H4 (cell line): ENCODE measurements at regions not wholly inside any gene's neighbourhood (a gene's known extent, or its start where the extent isn't known, plus 50 kb on each side); places are given as distances from the start of the nearest gene placed in this dataset.

ENCODE experiments used
- DNase-seq: peaks from one replicate; pipeline ENCODE4 v3.0.0-alpha.2; 2015; ENCODE audit warnings: low spot score

GRCh38 chr6:103062136-103062535 is 1668.6 kb downstream of the GRIK2 start:
- no peak for DNase-seq

- DNase-seq, result no peak
These were observed 1654.1 kb downstream of the GRIK2 start for GRCh38 chr6:103047567-103047966.

- DNase-seq, result no peak
These were observed 1648.8 kb downstream of the GRIK2 start for GRCh38 chr6:103042336-103042735.

GRCh38 chr6:103036846-103037245 is 1643.3 kb downstream of the GRIK2 start:
- DNase-seq, result no peak

GRCh38 chr6:103027271-103027931 is 1633.9 kb downstream of the GRIK2 start:
- no peak for DNase-seq

- DNase-seq, result no peak
These were observed 1624.9 kb downstream of the GRIK2 start for GRCh38 chr6:103018426-103018825.

- no peak for DNase-seq
These were observed 1624.4 kb downstream of the GRIK2 start for GRCh38 chr6:103017878-103018277.

GRCh38 chr6:103011605-103012004 is 1618.1 kb downstream of the GRIK2 start:
- DNase-seq, result no peak

GRCh38 chr6:103002282-103002681 is 1608.8 kb downstream of the GRIK2 start:
- DNase-seq, result no peak

- no peak for DNase-seq
These were observed 1608.2 kb downstream of the GRIK2 start for GRCh38 chr6:103001724-103002123.

GRCh38 chr6:103000688-103001087 is 1607.2 kb downstream of the GRIK2 start:
- DNase-seq, result no peak

- no peak for DNase-seq
These were observed 1602.0 kb downstream of the GRIK2 start for GRCh38 chr6:102995491-102995890.

- DNase-seq, result no peak
These were observed 1601.4 kb downstream of the GRIK2 start for GRCh38 chr6:102994866-102995265.

- no peak for DNase-seq
These were observed 1592.6 kb downstream of the GRIK2 start for GRCh38 chr6:102986086-102986485.

- DNase-seq, result no peak
These were observed 1590.8 kb downstream of the GRIK2 start for GRCh38 chr6:102984357-102984756.

GRCh38 chr6:102981490-102982015 is 1588.0 kb downstream of the GRIK2 start:
- DNase-seq, result no peak

GRCh38 chr6:102980951-102981350 is 1587.4 kb downstream of the GRIK2 start:
- DNase-seq, result no peak

- peak; percentile 39 for DNase-seq
These were observed 1568.4 kb downstream of the GRIK2 start for GRCh38 chr6:102961902-102962301.

GRCh38 chr6:102950967-102951366 is 1557.5 kb downstream of the GRIK2 start:
- no peak for DNase-seq

- DNase-seq, result no peak
These were observed 1551.0 kb downstream of the GRIK2 start for GRCh38 chr6:102944475-102944874.

GRCh38 chr6:102942206-102942605 is 1548.7 kb downstream of the GRIK2 start:
- no peak for DNase-seq

- DNase-seq, result no peak
These were observed 1543.5 kb downstream of the GRIK2 start for GRCh38 chr6:102936959-102937358.

- no peak for DNase-seq
These were observed 1534.6 kb downstream of the GRIK2 start for GRCh38 chr6:102928109-102928508.

GRCh38 chr6:102918161-102918560 is 1524.7 kb downstream of the GRIK2 start:
- no peak for DNase-seq
